Non-pigmented ciliary epithelial cell (primary cell): ENCODE measurements at regions not wholly inside any gene's neighbourhood (a gene's known extent, or its start where the extent isn't known, plus 50 kb on each side); places are given as distances from the start of the nearest gene placed in this dataset.

Source experiments
- DNase-seq: peaks from one replicate; pipeline ENCODE4 v3.0.0-alpha.2; 2010; ENCODE audit warnings: low read depth

DNA sequence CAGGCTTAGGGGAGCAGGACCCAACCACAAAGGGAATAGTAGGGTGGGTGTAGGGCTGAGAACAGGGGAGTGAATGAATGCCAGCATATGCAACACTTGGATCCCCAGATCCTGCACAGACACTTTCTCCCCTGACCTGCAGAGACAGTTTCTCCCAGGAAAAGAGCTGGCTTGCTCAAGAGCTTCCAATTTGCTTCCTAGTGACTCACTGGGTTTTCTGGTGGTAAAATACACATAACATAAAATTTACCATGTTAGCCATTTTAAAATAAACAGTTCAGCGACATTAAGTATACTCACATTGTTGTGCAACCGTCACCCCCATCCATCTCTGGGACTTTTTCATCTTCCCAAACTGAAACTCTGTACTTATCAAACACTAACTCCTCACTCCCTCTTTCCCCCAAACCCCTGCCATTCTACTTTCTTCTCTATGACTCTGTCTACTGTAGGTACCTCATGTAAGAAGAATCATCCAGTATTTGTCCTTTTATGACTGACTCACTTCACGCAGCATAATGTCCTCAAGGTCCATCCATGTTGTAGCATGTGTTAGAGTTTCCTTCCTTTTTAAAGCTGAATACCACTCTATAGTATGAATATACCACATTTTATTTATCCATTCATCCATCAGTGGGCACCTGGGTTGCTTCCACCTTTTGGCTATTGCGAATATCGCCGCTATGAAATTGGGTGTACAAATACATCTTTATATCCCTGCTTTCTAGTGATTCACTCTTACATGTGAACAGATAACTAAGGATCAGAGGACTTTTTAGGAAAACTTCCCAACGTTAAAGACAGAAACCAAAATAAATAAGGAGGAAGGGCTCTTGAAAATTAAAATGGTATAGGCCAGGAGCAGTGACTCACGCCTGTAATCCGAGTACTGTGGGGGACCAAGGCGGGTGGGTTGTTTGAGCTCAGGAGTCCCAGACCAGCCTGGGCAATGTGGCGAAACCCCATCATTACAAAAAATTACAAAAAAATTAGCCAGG lies 95.6 kb upstream of the TJP1 start:
- DNase-seq = no peak

DNA sequence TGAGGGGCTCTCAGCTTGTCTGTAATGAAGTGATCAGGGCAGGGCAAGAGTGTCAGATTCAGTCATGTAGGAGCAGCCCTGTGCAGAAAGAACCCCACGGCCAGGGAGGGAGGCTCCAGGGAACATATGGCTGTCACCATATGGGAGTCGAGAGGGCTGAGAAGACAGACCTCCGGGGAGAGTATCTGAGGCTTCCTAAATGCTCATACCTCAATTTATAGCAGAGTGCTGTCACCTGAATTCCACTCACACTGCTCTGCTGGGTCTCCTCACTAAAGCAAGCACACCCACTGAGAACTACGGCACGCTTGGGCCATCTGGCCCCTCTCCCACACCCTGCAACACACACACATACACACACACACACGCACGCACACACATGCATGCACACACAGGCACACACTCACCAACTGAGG lies 92.3 kb upstream of the TJP1 start:
- no peak for DNase-seq

DNA sequence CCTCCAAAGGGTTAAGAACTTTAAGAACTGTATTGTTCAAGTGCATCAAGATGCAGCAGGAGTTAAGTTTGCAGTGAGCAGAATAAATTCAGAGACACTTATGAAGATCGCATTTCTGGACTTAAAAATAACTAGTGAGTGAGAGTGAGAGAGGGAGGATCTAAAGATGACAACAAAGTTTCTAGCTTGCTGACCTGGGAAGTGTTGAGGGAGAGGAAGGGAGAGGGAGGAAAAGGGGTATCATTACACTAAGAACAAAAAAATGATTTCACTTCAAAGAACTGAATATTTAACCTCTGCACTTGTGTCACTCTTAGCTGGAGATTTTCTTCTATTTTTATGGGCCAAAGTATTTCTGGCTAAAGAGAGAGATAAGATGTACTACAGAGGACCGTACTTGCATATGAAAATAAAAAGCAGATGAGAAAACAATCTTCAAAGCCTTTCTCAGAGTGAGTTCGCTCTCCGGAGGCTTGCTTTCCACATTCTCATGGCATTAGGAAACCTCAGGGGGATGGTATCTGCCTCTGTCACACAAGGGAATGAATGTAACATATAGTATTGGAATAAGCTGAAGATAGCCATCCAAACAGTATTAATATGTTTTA lies 91.4 kb upstream of the TJP1 start:
- DNase-seq = peak; percentile 66

DNA sequence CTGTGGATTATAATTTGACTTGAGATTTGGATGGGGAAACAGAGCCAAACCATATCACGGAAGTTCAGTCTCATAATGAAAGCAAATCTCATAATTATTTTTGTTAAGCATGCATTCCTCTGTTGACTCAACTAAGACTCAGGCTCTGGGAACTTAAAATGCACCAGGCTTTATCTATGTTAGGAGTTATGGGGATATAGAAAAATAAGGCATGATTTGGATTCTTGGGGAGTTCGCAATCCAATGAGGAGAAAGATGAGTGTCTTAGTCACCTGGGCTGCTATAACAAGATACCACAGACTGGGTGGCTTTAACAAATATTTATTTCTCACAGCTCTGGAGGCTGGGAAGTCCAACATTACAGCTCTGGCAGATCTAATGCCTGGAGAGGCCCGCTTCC lies 89.4 kb upstream of the TJP1 start:
- DNase-seq = no peak

DNA sequence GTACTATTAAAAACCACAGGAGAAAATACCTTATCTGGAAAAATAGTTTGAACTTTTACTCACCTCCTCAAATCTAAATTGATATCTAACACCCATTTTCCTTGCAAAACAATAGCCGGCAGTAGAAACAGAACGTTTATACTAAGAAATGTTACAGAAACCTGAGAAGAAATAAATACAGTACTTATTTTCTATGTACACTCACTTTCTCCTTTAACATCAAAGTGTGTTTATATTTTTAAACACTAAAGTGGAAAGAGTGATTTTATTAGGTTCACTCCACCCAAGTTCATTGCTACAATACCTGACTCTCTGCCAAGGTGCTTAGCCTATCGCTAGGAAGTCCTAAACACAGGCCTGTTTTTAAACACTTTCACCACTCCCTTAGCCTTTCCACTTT lies 87.8 kb upstream of the TJP1 start:
- DNase-seq = no peak

GRCh38 chr15:29904757-29905417 lies 82.6 kb upstream of the TJP1 start:
- no peak for DNase-seq

DNA sequence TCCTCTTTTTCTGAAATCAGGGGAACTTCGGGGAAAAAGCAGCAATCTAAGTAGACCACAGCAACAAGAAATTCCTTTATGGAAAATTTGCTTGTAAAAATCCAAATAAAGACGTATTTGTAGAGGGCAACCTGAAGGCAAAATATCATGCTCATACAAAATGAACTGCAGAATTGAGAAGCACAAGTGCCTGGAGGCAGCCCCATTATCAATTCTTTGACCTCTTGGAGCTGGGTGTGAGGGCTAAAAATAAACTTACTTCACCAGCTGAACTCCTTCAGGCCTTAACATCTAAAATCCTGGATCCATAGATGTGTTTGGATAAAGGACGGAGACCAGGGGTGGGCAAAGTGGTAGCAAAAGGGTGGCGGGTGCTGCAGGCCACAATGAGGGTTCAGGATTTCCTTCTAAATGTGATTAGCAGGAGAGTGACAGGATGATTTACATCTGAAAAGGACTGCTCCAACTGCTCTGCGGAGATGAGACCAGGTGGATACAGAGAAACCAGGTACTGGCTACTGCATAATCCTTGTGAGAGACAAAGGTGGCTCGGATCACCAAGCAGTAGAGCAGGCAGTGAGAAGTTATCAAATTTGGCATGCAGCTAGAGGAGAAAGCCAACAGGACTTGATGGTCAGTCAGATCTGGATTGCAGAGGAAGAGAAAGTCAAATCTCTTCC lies 81.7 kb upstream of the TJP1 start:
- DNase-seq = no peak

DNA sequence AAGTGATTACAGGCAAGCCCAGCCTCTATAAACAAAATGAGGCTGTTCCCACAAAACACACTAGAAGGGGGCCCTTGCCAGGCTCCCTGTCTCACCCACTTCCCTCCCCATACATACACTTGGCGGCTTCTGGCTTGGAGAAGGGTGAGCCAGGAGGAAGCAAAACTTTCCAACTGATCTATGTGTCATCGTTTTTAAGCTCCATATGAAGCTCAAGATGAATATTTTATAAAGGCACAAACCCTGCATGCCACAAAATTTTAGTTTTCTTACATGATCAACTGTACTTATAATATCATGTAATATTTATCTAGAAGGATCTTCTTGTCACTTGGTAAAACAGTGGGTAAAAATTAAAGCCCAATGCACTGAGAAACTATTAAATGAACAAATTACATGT lies 80.8 kb upstream of the TJP1 start:
- DNase-seq = no peak

DNA sequence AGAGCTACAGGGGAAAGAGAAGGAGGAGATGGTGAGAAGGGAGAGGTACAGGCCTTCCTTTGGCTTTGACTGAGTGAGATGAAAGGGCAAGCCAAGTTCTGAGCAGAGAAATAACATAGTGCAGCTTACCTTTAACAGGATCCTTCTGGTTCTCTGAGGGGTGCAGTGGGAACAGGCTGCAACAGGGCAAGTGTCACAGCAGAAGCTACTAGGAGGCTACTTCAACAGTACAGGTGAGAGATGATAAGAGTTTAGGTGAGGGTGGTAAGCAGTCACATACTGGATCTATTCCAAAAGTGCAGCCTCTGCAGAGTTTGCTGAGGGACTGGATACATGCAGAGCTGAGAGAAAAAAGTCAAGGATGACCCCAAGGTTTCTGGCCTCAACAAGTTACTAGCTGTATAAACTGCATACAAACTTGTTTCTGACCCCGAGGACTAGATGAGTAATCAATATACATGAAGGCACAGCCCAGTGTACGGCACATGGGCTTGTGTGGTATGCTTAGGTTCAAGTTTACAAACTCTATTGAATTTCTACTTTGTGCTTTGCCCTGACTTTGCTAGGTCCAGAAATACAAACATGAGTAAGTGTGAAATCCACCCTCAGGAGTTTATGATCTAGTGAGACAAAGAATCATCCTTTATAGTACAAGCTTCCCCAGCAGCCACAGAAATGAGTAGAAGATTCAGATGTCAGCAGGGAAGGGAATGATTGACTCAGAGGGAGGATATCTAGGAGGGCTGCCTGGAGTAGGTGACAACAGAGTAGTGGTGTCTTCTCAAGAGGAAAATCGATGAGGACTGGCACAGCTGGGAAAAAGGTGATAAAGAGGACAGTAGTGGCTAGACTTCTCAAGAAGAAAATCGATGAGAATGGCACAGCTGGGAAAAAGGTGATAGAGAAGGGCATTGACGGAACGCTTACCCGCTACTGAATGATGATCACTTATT lies 78.2 kb upstream of the TJP1 start:
- no peak for DNase-seq

GRCh38 chr15:29896062-29896461 lies 73.8 kb upstream of the TJP1 start:
- no peak for DNase-seq

- no peak for DNase-seq
These were observed 68.8 kb upstream of the TJP1 start for GRCh38 chr15:29891096-29891457.

- no peak for DNase-seq
These were observed 68.2 kb upstream of the TJP1 start for GRCh38 chr15:29890336-29891095.

GRCh38 chr15:29889542-29890329 lies 67.5 kb upstream of the TJP1 start:
- no peak for DNase-seq

DNA sequence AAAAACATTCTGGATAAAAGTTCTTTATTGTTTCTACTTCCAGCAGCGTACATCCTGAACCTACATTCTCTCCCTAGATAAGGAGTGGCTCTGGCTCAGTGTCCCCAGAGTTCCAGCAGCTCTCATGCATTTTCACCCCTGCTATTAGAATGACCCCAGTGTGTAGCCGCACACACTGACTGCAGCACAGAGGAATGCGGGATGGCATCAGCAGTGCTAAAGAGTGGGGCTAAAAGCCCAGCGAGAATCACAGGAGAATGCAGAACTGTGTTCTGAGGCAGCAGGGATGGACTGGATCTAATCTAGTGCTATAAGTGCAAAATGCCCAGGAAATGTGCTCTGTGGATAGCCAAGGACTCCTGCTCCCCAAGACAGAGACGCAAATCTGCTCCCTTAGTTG lies 66.4 kb upstream of the TJP1 start:
- peak; percentile 71 for DNase-seq

DNA sequence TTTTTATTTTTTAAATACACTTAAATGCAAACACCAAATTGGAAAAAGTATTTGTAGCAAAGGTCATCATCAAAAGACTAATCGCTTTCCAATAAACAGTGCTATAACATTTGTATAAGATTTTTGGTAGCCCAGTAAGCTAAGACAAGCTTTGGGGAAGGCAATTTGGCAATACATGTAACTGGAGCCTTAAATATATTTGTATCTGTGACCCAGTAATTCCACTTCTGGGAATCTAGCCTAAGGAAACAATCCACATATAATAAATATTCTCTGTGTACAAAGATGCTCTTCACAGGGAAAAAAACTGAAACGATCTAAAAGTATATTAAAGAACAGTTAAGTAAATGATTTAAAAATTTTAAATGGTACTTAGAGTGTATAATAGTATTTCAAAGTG lies 65.5 kb upstream of the TJP1 start:
- DNase-seq = no peak

DNA sequence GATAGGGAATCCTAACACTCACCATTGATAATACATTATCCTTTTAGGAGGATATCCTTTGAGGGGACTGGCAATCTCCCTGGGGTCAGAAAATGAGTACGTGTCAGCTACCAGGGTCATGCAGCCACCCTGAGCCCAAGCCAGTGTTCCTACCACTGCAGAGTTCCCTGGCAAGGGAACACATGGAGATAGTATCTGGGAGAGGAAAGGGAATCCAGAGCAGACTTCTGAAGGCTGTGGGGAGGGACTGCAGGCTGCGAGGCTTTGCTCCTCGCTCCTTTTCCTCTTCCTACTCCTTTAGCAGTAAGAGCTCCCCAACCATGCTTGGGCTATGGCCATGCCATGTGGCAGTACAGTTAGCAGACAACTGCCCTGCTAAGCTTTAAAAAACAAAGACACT lies 62.9 kb upstream of the TJP1 start:
- no peak for DNase-seq

GRCh38 chr15:29883126-29883525 lies 60.9 kb upstream of the TJP1 start:
- no peak for DNase-seq

DNA sequence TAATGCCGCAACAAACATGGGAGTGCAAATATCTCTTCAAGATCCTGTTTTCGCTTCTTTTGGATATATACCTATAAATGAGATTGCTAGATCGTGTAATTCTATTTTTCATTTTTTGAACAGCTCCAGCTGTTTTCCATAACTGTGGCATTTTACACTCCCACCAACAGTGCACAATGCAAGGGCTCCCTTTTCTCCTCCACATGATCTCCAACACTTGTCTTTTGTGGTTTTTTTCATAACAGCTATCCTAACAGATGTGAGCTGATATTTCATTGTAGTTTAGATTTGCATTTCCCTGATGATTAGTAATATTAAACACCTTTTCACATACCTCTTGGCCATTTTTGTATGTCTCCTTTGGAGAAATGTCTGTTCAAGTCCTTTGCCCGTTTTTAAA lies 58.6 kb upstream of the TJP1 start:
- DNase-seq = no peak

DNA sequence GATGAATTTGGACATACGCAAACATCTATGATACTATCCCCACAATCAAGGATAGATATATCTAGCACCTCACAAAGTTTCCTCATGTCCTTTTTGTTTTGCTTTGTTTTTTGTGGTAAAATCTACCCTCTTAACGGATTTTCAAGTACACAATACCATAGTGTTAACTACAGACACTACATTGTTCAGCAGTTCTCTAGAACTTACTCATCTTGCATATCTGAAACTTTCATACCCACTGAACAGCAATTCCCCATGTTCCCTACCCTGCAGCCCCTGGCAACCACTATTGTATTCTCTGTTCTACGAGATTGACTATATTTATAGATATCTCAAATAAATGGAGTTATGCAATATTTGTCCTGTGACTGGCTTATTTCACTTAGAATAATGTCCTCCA lies 58.1 kb upstream of the TJP1 start:
- no peak for DNase-seq

- no peak for DNase-seq
These were observed 52.7 kb upstream of the TJP1 start for GRCh38 chr15:29874977-29875376.
